ENCODE measurements at regions not wholly inside any gene's neighbourhood (a gene's known extent, or its start where the extent isn't known, plus 50 kb on each side); places are given as distances from the start of the nearest gene placed in this dataset.
A peak's percentile ranks its signal among the peaks of the same experiment; 100 is the strongest.

- no CpG with 5 or more reads among the region's 7 CpGs for WGBS (ENCODE audit: extremely low coverage, insufficient read length, low lambda C conversion rate)
- no peaks in the 10 kb centered on the region for H3K79me2 ChIP-seq (ENCODE audit: insufficient read depth, low read length)
- peaks cover 2% of the 10 kb centered on the region; the same call in 1 of the 2 replicates for H3K4me1 ChIP-seq (ENCODE audit: insufficient read depth, low read length)
- H3K4me2 ChIP-seq (ENCODE audit: insufficient read depth, insufficient read length, low read length), result no peak overlapping the region
- H3K27me3 ChIP-seq (ENCODE audit: insufficient read depth, low read length), result no peaks in the 10 kb centered on the region
- H3K27ac ChIP-seq (ENCODE audit: insufficient read length, low read depth, low read length), result no peak overlapping the region
- no peak overlapping the region for H2BK5ac ChIP-seq (ENCODE audit: insufficient read length, low read length)
- H2BK15ac ChIP-seq (ENCODE audit: low read depth, low read length), result no peak overlapping the region
- H3K79me1 ChIP-seq (ENCODE audit: insufficient read depth, low read depth, low read length, poor library complexity, severe bottlenecking), result no peaks in the 10 kb centered on the region
- H4K91ac ChIP-seq (ENCODE audit: insufficient read length, low read depth, low read length), result no peak overlapping the region
- no peak overlapping the region for H3K4me3 Mint-ChIP-seq
- H2AFZ ChIP-seq (ENCODE audit: low read length), result no peak overlapping the region
- no peak overlapping the region for H3K56ac ChIP-seq (ENCODE audit: insufficient read length, low read depth, low read length)
- no peak overlapping the region for H2AK5ac ChIP-seq (ENCODE audit: insufficient read length, low read length)
- H3K4ac ChIP-seq (ENCODE audit: low read depth, low read length), result no peak overlapping the region
- H3K23me2 ChIP-seq (ENCODE audit: insufficient read length, low read depth, low read length, poor library complexity, severe bottlenecking), result no peaks in the 10 kb centered on the region
- no peak overlapping the region for H3K14ac ChIP-seq (ENCODE audit: insufficient read depth, low read length)
- no peaks in the 10 kb centered on the region for H4K20me1 ChIP-seq (ENCODE audit: control insufficient read depth, insufficient read depth, insufficient read length)
- TF ChIP-seq CTCF (conservative IDR thresholded peaks at IDR 0.05), result no peak
- no peak overlapping the region for H4K5ac ChIP-seq (ENCODE audit: insufficient read length, low read depth, low read length)
- H3K9me3 ChIP-seq (ENCODE audit: control insufficient read depth, low read depth, low read length), result no peaks in the 10 kb centered on the region
- H2BK12ac ChIP-seq (ENCODE audit: insufficient read length, low read depth, low read length), result no peak overlapping the region
- no peaks in the 10 kb centered on the region; the same call in 1 of the 2 replicates for H3K27me3 Mint-ChIP-seq (ENCODE audit: low read depth)
- H3K18ac ChIP-seq (ENCODE audit: insufficient read length, low read depth, low read length), result no peak overlapping the region
- H3K4me1 Mint-ChIP-seq, result peaks cover 36 to 37% of the 10 kb centered on the region in 2 experiments
- peak overlapping the region in 1 of 3 experiments; percentile 29; a peak in 1 of 7 replicates for H3K27ac Mint-ChIP-seq
- no peak for DNase-seq
- H3K9me3 Mint-ChIP-seq, result peaks cover 0 to 8% of the 10 kb centered on the region in 2 experiments; a peak in 3 of 5 replicates
- no peak overlapping the region for H3K23ac ChIP-seq (ENCODE audit: insufficient read length, low read depth, low read length)
- H4K8ac ChIP-seq (replicated peaks; ENCODE audit: insufficient read length, low read depth, low read length), result no peak overlapping the region
- H2BK120ac ChIP-seq (ENCODE audit: low read depth, low read length, poor library complexity, severe bottlenecking), result no peak overlapping the region
- H3T11ph ChIP-seq (ENCODE audit: low read length), result no peak overlapping the region
- no peak overlapping the region for H2BK20ac ChIP-seq (ENCODE audit: low read depth, low read length, poor library complexity, severe bottlenecking)
- no peak overlapping the region for H3K9ac ChIP-seq (ENCODE audit: extremely low read depth, insufficient read length, low read length)
- peaks cover 0 to 10% (median 2%) of the 10 kb centered on the region in 3 experiments; a peak in 4 of 7 replicates for H3K36me3 Mint-ChIP-seq (ENCODE audit: insufficient read depth in 1 of 3, low read depth in 3 of 3)
Measured at GRCh38 chr9:108017671-108018070, 528.1 kb upstream of the KLF4 start.
